ENCODE measurements at regions not wholly inside any gene's neighbourhood (a gene's known extent, or its start where the extent isn't known, plus 50 kb on each side); places are given as distances from the start of the nearest gene placed in this dataset.
"Not testable (repeated sequence)": the region's sequence is repeated elsewhere in the genome, so short reads cannot be mapped to it uniquely, and the experiment has no call there.

DNA sequence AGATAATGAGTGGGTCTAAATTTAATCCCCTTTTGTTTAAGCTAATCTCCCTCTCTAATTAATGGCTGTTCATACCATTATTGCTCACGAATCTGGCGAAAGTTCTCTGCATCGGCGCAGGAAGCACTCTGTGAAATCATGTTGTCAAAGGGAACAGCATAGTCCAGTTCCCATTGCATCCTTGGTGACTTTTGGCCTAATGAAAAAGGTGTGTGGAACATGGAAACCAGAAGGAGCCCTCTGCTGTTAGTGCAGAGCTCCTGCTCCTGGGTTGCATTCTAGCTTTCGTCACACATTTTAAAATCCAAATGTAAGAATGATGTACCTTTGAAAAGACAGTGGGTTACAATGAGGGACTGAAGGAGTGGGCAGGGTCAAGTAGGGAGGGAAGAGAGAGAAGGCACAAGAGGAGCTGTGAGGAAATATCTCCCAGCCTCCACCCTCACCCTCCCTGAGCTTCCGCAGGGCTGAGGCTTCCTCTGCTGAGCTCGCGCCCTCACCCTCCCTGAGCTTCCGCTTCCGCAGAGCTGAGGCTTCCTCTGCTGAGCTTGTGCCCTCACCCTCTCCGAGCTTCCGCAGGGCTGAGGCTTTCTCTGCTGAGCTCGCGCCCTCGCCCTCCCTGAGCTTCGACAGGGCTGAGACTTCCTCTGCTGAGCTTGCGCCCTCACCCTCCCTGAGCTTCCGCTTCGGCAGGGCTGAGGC lies 754.3 kb upstream of the TPTE start:
- FAIRE-seq: not testable (repeated sequence)

DNA sequence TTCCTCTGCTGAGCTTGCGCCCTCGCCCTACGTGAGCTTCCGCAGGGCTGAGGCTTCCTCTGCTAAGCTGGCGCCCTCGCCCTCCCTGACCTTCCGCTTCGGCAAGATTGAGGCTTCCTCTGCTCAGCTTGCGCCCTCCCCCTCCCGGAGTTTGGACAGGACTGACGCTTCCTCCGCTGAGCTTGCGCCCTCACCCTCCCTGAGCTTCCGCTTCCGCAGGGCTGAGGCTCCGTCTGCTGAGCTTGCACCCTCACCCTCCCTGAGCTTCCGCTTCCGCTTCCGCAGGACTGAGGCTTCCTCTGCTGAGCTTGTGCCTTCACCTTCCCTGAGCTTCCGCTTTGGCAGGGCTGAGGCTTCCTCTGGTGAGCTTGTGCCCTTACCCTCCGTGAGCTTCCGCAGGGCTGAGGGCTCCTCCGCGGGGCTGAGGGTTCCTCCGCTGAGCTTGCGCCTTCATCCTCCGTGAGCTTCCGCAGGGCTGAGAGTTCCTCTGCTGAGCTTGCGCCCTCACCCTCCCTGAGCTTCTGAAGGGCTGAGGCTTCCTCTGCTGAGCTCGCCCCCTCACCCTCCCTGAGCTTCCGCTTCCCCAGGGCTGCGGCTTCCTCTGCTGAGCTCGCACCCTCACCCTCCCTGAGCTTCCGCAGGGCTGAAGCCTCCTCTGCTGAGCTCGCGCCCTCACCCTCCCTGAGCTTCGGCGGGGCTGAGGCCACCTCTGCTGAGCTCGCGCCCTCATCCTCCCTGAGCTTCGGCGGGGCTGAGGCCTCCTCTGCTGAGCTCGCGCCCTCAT lies 753.6 kb upstream of the TPTE start:
- no peak for FAIRE-seq

DNA sequence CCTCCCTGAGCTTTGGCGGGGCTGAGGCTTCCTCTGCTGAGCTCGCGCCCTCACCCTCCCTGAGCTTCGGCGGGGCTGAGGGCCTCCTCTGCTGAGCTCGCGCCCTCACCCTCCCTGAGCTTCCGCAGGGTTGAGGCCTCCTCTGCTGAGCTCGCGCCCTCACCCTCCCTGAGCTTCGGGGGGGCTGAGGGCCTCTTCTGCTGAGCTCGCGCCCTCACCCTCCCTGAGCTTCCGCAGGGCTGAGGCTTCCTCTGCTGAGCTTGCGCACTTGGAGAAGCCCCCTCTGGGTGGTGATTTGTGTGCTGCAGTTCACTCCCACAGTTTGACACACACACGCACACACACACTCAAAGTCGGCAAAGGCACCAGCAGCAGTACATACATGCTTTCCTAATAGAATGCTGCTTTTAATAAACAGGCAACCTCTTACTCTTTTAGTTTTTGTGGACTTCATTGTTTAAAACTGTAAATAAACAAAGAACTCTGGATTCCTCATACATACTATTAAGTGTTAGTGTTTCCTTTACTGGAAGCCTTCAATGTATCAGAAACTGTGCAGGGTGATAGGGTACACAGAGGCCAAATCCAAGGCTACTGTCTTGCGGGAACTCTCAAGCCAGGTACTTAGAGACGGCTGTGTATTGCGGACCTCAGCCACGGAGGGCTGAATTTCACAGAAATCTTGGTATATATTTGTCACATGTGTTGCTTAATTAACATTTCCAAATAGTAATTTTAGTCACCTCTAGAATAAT lies 752.8 kb upstream of the TPTE start:
- FAIRE-seq: not testable (repeated sequence)

DNA sequence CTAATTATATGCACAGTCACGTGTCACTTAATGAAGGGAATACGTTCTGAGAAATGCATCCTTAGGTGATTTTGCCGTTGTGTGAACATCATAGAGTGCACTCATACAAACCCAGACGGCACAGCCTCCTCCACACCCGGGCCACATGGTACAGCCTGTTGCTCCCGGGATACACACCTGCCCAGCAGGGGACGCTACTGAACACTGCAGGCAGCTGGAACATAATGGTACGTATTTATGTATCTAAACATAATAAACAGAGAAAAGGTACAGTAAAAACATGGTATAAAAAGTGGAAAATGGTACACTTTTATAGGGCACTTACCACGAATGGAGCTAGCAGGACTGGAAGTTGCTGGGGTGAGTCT lies 752.3 kb upstream of the TPTE start:
- not testable (repeated sequence) for FAIRE-seq

DNA sequence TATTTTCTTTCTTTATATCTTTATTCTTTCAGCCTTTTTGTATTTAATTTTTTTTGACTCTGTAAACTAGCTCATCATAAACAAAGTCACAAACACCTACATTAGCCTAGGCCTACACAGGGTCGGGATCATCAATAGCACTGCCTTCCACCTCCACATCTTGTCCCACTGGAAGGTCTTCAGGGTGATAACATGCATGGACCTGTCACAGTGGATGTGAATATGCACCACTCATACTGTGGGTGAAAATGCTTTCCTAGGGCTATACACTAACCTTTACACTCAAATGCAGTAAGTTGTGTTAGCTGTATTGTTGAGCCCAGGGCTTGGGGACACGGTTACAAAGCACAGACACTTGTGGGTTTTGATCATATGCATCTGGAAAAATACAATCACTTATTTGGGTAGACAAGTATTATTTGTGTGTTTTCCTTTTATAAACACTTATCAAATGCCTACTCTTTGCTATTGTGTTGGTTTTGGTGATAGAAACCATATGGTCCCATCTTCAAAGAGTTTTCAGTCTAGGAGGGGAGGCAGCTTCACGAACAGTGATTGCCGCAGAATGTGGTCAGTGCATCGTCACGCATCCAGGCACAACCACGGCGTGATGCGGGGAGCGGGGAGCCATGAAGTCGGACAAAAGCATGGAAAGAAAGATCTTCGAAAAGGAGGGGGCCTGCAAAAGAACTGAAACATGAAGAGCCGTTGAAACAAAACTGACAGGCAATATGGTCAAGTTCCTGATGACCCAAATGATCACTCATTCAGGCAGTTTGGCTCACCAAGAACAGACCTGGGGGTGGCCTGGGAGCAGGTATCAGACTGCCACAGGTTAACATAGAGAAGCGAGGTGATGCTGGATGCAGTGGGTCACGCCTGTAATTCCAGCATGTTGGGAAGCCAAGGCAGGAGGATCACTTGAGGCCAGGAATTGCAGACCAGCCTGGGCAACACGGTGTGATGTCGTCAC lies 751.4 kb upstream of the TPTE start:
- not testable (repeated sequence) for FAIRE-seq

DNA sequence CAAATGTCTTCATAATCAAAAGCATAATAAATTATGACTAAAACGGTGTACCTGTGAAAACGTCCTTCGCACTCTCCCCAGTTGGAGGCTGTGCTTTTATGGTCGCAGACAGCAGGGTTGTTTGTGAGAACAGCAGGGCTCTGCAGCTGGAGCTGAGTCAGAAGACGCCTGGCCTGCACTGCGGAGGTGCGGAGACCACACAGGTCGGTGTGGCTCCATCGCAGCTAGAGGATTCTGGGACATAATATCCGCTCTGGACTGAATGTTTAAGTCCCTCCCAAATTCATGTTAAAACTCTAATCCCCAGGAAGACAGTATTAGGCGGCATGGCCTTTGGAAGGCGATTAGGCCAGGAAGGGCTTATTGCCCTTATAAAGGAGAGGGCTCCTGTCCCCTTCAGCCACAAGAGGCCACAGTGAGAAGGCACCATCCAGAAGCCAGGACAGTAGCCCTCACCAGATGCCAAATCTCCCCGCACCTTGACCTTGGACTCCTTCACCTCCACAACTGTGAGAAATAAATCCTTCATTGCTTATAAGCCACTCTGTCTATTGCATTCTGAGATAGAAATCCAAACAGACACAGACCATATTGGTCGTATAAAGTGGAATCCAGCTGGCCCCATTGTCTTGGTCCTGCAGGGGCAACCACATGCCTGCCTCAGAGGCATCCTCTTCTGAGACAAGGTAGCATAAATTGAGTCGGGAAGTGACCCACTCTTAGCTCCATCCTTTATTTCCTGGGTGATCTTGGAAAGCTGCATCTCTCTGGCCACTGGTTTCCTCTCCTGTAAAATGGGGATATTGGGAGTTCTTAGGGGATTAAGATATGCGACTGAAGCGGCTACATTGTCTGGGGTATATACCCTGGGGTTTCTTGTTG lies 749.7 kb upstream of the TPTE start:
- not testable (repeated sequence) for FAIRE-seq

DNA sequence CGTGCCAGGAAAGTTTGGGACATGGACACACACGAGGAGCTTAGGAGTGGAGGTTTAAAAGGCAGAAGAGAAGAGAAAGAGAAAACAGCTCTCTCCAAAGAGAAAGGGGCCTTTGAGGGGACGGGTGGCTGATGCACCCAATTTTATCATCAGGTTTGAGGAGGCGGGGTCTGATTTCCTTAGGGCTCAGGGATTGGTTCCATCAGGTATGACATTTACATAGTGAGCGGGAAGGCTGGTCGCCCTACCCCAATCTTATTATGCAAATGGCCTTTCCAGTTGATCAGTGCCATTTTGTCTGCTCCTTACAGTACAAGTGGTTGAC lies 749.1 kb upstream of the TPTE start:
- no peak for FAIRE-seq

DNA sequence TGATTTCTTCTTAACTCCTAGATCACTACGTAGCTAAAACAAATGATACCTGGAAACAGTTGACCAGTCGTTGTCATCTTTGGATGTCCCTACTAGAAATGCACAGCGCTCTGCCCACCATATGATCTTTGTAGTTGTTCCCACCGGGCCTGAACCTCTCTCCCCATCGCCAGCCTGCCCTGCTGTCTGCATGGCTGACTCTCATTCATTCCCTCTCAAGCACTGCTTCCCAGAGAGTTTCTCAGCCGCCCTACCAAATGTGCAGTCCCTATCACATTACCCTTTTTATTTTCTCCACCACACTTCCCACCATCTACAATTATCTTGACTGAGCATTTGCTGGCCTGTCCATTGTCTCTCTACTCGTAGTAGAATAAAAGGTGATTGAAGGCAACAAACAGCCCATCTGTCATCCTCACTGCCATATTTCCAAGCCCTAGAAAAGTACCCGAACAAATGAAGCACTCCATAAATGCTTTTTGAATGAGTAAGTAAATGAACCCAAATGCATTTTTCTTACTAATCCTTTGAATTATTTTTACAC lies 748.4 kb upstream of the TPTE start:
- not testable (repeated sequence) for FAIRE-seq

DNA sequence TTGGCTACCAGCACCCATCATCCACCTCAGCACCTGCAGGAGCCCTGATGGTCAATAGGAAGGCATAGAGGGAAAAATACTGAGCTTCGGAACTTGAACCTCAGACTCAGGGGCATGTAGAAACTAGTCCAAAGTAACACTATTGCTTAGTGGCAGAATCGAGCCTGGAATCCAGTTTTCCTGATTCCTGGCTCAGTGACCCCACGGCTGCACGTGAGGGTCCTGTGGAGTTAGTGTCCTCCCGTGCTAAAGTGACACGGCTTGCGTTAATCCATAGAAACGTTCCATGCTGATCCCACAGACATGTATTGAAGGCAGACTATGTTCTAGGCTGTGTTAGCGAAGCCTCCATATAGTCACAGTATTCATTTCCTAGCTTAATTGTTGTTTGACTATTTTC lies 747.0 kb upstream of the TPTE start:
- no peak for FAIRE-seq

DNA sequence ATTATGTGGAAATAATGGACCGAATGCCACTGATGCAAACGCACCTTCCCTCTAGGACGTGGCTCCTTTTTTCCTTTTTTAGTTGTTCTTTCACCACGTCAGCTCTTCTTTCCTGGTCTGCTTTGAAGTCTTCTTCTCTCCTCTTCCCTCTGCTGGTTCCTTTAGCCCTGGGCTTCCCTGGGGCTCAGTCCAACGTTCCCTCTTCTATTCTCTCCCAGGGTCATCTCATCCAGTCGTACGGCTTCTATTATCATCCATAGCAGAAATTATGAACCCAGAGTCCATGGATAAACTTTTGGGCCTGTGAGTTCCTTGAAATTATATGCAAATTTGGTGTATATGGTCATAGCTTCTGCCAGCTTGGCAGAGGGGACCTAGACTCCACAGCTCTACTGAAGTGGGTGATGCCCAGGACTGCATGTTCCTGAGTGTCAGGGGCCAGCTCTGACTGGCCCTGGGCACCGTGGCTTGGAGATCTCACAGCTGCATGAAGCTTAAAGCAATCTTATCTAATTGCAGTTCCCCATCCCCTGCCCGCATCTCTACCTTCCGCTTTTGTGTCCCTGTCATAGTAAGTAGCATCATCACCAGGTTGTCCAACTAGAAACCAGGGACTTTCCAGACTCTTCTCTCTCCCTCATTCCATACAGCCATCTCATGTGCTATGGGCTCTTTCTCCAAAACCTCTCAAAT lies 746.3 kb upstream of the TPTE start:
- not testable (repeated sequence) for FAIRE-seq

DNA sequence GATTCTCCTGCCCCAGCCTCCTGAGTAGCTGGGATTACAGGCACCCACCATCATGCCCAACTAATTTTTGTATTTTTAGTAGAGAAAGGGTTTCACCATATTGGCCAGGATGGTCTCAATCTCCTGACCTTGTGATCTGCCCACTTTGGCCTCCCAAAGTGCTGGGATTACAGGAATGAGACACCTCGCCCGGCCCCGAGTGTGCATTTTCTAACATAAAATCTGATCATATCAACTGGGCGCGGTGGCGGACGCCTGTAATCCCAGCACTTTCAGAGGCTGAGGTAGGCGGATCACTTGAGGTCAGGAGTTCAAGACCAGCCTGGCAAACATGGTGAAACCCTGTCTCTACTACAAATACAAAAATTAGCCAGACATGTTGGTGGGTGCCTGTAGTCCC lies 745.5 kb upstream of the TPTE start:
- FAIRE-seq: not testable (repeated sequence)

DNA sequence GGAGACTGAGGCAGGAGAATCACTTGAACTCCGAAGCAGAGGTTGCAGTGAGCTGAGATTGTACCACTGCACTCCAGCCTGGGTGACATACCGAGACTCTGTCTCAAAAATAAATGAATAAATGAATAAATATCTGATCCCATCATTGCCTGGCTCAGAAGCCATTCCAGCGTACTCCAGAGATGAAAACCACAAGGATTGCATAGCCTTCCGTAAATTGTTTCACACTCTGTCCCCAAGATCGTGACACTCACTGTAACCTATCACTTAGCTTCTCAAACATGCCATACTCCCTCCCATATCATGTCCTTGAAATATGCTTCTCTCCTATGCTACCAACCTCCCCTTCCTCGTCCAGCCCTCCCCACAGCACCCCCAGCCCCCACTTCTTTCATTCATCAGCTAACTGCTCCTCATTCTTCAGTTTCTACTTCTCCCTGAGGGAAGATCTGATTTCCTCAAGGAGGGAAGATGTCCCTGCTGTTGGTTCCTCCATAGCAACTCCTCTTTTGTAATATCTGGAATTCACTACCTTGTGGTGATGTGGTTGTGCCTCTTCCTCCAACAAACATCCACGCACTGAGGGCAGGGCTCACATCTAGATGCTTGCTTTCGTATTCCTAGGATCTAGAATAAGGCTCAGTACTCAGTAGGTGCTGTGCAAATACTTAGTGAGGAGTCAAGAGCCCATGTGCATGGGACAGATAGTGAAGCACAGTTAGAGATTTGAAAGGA lies 744.9 kb upstream of the TPTE start:
- FAIRE-seq: not testable (repeated sequence)

DNA sequence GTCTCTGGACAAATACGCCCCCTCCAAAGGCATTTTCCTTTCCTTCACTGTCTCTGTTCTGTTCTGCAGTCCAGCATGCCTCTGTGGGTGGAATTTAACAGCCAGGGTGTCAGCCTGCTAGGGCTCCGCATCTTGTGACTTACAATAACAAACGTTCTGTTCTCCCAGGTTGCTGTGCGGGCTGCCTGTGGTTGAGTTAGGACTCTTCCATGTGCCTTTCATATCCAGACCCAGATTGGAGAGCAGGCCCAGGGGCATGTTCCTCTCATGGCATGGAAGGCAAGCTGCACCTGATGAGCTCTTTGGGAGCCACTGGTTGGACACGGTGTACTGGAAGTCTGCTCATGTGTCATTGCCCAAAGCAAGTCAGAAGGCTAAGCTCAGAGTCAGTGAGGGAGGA lies 742.8 kb upstream of the TPTE start:
- FAIRE-seq: not testable (repeated sequence)

DNA sequence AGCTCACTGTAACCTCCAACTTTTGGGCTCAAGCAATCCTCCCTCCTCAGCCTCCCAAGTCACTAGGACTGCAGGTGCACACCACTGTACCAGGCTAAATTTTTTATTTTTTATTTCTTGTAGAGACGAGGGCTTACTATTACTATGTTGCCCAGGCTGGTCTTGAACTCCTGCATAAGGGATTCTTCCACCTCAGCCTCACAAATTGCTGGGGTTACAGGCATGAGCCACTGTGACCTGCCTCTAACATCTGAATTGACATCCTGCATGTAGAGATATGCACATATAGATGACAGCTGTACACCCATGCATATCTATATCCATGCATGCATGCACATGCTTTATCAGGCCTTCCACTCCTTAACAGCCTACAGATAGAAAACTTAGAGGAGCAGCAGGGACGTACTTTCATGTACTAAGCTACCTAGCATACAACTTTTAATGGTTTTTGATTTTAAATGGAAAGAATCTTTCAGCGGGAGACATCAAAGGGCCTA lies 740.9 kb upstream of the TPTE start:
- no peak for FAIRE-seq

DNA sequence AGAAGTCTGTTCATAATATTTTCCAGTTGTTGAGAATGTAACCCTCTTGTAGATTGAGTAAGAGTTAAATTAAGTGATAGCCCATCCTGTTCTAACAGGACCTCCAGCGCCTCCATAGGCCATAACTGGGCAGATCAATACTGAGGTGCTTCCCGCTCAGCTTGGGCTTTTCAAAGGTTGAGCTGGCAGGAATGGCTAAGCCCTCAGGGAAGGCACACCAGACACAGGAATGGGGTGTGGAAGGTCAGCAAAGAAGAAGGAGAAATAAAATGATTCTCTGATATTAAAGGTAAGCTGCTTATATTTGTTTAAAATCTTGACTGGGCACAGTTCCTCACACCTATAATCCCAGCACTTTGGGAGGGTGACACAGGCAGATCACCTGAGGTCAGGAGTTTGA lies 737.8 kb upstream of the TPTE start:
- FAIRE-seq: not testable (repeated sequence)

DNA sequence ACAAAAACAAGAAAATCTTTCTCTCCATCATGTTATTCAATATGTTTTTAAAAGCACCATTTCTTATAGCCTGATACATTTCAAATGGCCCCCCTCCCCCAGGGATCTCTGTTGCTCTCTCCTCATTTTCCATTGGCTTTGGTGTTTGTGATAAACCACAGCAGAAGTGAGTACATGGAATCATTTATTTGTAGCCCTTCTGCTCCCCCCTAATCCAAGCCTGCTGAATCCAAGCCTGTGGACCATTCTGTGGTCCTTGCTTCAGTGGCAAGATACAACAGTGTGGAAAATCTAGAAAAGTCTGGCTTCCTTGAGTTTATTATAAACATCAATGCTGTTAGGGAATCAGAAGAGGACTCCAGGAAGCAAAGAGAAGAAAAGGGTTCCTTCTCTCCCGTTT lies 737.2 kb upstream of the TPTE start:
- not testable (repeated sequence) for FAIRE-seq

DNA sequence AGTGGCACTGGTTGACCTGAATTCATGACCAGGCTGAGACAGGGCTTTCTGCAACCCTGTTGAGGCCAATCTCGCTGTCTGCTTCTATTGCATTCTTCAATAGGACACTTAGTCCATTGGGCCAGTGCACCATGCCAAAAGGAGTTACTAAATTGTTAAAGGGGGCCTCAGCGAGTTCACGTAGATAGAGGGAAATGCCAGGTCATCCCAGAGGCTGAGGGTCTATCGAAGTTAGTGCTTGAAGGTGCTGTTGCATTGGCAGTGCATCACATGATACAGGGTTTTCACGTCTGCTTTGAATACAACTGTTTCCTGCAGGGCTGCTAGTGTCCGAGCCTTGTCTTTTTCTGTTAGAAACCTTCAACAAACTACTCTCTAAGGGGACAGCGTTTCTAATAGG lies 735.3 kb upstream of the TPTE start:
- not testable (repeated sequence) for FAIRE-seq

DNA sequence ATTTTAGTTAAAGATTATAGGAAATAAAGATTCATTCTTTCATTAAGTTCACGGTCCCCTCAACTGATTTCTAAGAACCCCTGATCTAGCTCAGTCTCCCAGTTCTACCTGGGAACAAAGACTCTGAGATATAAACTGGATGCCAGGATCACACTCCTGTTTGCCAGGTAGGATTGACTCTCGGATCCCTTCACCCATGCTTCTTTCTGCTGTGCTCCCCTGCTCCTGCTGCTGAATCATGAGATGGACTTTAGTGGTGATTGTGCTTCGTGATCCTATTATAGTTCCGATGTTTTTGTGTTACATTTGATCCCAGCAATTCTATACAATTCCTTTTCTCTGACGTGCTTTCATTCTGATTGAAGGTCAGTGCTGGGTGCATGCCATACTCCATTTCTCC lies 733.1 kb upstream of the TPTE start:
- FAIRE-seq: not testable (repeated sequence)

DNA sequence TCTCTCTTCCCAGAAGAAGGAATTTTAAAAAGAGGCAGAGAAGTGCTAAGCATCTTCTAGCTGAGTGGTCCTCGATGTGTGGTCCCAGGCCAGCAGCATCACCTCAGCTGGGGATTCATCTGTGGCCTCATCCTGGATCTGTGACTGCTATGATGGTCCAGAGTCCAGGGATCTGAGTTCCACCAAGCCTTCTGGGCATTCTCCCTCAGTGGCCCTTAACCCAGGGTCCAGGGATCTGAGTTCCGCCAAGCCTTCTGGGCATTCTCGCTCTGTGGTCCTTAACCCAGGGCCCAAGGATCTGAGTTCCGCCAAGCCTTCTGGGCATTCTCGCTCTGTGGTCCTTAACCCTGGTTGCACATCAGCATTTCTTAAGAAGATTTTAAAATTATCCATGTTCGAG lies 731.0 kb upstream of the TPTE start:
- FAIRE-seq: not testable (repeated sequence)

DNA sequence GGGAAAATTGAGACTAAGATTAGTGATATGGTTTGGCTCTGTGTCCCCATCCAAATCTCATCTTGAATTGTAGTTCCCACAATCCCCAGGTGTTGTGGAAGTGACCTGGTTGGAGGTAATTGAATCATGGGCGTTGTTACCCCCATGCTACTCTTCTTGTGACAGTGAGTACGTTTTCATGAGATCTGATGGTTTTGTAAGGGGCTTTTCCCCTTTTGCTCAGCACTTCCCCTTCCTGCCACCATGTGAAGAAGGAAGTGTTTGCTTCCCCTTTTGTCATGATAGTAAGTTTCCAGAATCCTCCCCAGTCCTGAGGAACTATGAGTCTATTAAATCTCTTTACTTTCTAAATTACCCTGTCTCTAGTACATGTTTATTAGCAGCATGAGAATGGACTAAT lies 729.9 kb upstream of the TPTE start:
- not testable (repeated sequence) for FAIRE-seq

All from colon (tissue), 2 donors.